ENCODE measurements at regions not wholly inside any gene's neighbourhood (a gene's known extent, or its start where the extent isn't known, plus 50 kb on each side); places are given as distances from the start of the nearest gene placed in this dataset.
A peak's percentile ranks its signal among the peaks of the same experiment; 100 is the strongest.

GRCh38 chr2:72038524-72038923 lies 109.1 kb downstream of the CYP26B1 start:
- H3K9me3 Mint-ChIP-seq: peaks cover 5 to 16% (median 11%) of the 10 kb centered on the region in 7 donors
- H3K4me1 Mint-ChIP-seq: no peaks in the 10 kb centered on the region
- ATAC-seq (ENCODE audit: low read depth in 2 of 2) (no peak), DNase-seq (no peak)
- peaks cover 0 to 5% (median 5%) of the 10 kb centered on the region in 3 donors for H3K27me3 Mint-ChIP-seq
- no peak overlapping the region for H3K27ac Mint-ChIP-seq
- H3K36me3 Mint-ChIP-seq: peaks cover 0 to 8% of the 10 kb centered on the region in 2 donors
- no peak overlapping the region for H3K4me3 Mint-ChIP-seq

GRCh38 chr2:72037261-72037666 lies 110.4 kb downstream of the CYP26B1 start:
- Mint-ChIP-seq H3K9me3 (peaks cover 0 to 13% (median 5%) of the 10 kb centered on the region in 7 donors), H3K27ac (no peak overlapping the region), H3K27me3 (peaks cover 0 to 5% (median 0%) of the 10 kb centered on the region in 3 donors), H3K4me3 (no peak overlapping the region), H3K36me3 (peaks cover 0 to 8% of the 10 kb centered on the region in 2 donors), H3K4me1 (no peaks in the 10 kb centered on the region)
- ATAC-seq (ENCODE audit: low read depth in 2 of 2): no peak
- DNase-seq: no peak

GRCh38 chr2:72036595-72036994 lies 111.1 kb downstream of the CYP26B1 start:
- no peaks in the 10 kb centered on the region for H3K4me1 Mint-ChIP-seq
- ATAC-seq (ENCODE audit: low read depth in 2 of 2) (no peak), DNase-seq (no peak)
- no peak overlapping the region for H3K4me3 Mint-ChIP-seq
- H3K27me3 Mint-ChIP-seq: peaks cover 0 to 10% (median 0%) of the 10 kb centered on the region in 3 donors
- peaks cover 0 to 13% (median 6%) of the 10 kb centered on the region in 7 donors for H3K9me3 Mint-ChIP-seq
- peaks cover 0 to 8% of the 10 kb centered on the region in 2 donors for H3K36me3 Mint-ChIP-seq
- H3K27ac Mint-ChIP-seq: no peak overlapping the region

GRCh38 chr2:72036173-72036545 lies 111.5 kb downstream of the CYP26B1 start:
- ATAC-seq (ENCODE audit: low read depth in 2 of 2) (no peak), DNase-seq (no peak)
- H3K36me3 Mint-ChIP-seq: peaks cover 0 to 4% of the 10 kb centered on the region in 2 donors
- peaks cover 0 to 12% (median 0%) of the 10 kb centered on the region in 3 donors for H3K27me3 Mint-ChIP-seq
- H3K9me3 Mint-ChIP-seq: peaks cover 0 to 9% (median 3%) of the 10 kb centered on the region in 7 donors
- H3K27ac Mint-ChIP-seq: no peak overlapping the region
- no peak overlapping the region for H3K4me3 Mint-ChIP-seq
- H3K4me1 Mint-ChIP-seq: no peaks in the 10 kb centered on the region

GRCh38 chr2:72035518-72036172 lies 112.0 kb downstream of the CYP26B1 start:
- no peak for ATAC-seq (ENCODE audit: low read depth in 2 of 2)
- no peak overlapping the region for H3K4me3 Mint-ChIP-seq
- no peak overlapping the region for H3K27ac Mint-ChIP-seq
- H3K36me3 Mint-ChIP-seq: no peaks in the 10 kb centered on the region
- peaks cover 0 to 8% (median 0%) of the 10 kb centered on the region in 3 donors for H3K27me3 Mint-ChIP-seq
- DNase-seq: no peak
- H3K9me3 Mint-ChIP-seq: peaks cover 0 to 5% (median 2%) of the 10 kb centered on the region in 7 donors
- H3K4me1 Mint-ChIP-seq: no peaks in the 10 kb centered on the region

GRCh38 chr2:72034353-72035095 lies 113.1 kb downstream of the CYP26B1 start:
- ATAC-seq (ENCODE audit: low read depth in 2 of 2): no peak
- no peaks in the 10 kb centered on the region for H3K36me3 Mint-ChIP-seq
- H3K4me1 Mint-ChIP-seq: no peaks in the 10 kb centered on the region
- no peak for DNase-seq
- peaks cover 0 to 5% (median 0%) of the 10 kb centered on the region in 7 donors for H3K9me3 Mint-ChIP-seq
- peaks cover 0 to 8% (median 0%) of the 10 kb centered on the region in 3 donors for H3K27me3 Mint-ChIP-seq
- H3K4me3 Mint-ChIP-seq: no peak overlapping the region
- H3K27ac Mint-ChIP-seq: no peak overlapping the region

GRCh38 chr2:72033636-72034035 lies 114.0 kb downstream of the CYP26B1 start:
- DNase-seq (no peak), ATAC-seq (ENCODE audit: low read depth in 2 of 2) (no peak)
- no peak overlapping the region for H3K27ac Mint-ChIP-seq
- H3K36me3 Mint-ChIP-seq: no peaks in the 10 kb centered on the region
- peak overlapping the region in 1 of 8 donors; percentile 48 for H3K4me3 Mint-ChIP-seq
- H3K27me3 Mint-ChIP-seq: peaks cover 0 to 8% (median 2%) of the 10 kb centered on the region in 3 donors
- H3K9me3 Mint-ChIP-seq: peaks cover 0 to 7% (median 2%) of the 10 kb centered on the region in 7 donors
- H3K4me1 Mint-ChIP-seq: no peaks in the 10 kb centered on the region

GRCh38 chr2:72032481-72033041 lies 115.1 kb downstream of the CYP26B1 start:
- Mint-ChIP-seq H3K27ac (no peak overlapping the region), H3K9me3 (peaks cover 0 to 9% (median 0%) of the 10 kb centered on the region in 7 donors), H3K4me3 (no peak overlapping the region), H3K4me1 (no peaks in the 10 kb centered on the region), H3K36me3 (no peaks in the 10 kb centered on the region), H3K27me3 (peaks cover 0 to 8% (median 5%) of the 10 kb centered on the region in 3 donors)
- no peak for DNase-seq
- no peak for ATAC-seq (ENCODE audit: low read depth in 2 of 2)

- ATAC-seq (ENCODE audit: low read depth in 2 of 2) (no peak), DNase-seq (no peak)
- H3K27me3 Mint-ChIP-seq: peaks cover 0 to 8% (median 5%) of the 10 kb centered on the region in 3 donors
- no peak overlapping the region for H3K4me3 Mint-ChIP-seq
- no peaks in the 10 kb centered on the region for H3K4me1 Mint-ChIP-seq
- H3K27ac Mint-ChIP-seq: no peak overlapping the region
- peaks cover 0 to 9% (median 0%) of the 10 kb centered on the region in 7 donors for H3K9me3 Mint-ChIP-seq
- no peaks in the 10 kb centered on the region for H3K36me3 Mint-ChIP-seq
These were observed 116.1 kb downstream of the CYP26B1 start for GRCh38 chr2:72031346-72032110.

- ATAC-seq (ENCODE audit: low read depth in 2 of 2): no peak
These were observed 118.7 kb downstream of the CYP26B1 start for GRCh38 chr2:72028996-72029395.

GRCh38 chr2:72028351-72028995 lies 119.2 kb downstream of the CYP26B1 start:
- DNase-seq (no peak), ATAC-seq (ENCODE audit: low read depth in 2 of 2) (no peak)
- Mint-ChIP-seq H3K27ac (no peak overlapping the region), H3K27me3 (peaks cover 0 to 15% (median 5%) of the 10 kb centered on the region in 3 donors), H3K4me1 (no peaks in the 10 kb centered on the region), H3K4me3 (peak overlapping the region in 1 of 8 donors; percentile 74), H3K36me3 (no peaks in the 10 kb centered on the region), H3K9me3 (peaks cover 0 to 6% (median 0%) of the 10 kb centered on the region in 7 donors)

More at GRCh38 chr2:72028996-72029395, 118.7 kb downstream of the CYP26B1 start:
- Mint-ChIP-seq H3K27me3 (peaks cover 0 to 15% (median 5%) of the 10 kb centered on the region in 3 donors), H3K27ac (no peak overlapping the region), H3K36me3 (no peaks in the 10 kb centered on the region), H3K4me3 (no peak overlapping the region), H3K4me1 (no peaks in the 10 kb centered on the region), H3K9me3 (peaks cover 0 to 9% (median 0%) of the 10 kb centered on the region in 7 donors)
- DNase-seq: no peak

- peaks cover 0 to 7% (median 1%) of the 10 kb centered on the region in 7 donors for H3K9me3 Mint-ChIP-seq
- no peak overlapping the region for H3K27ac Mint-ChIP-seq
- H3K4me3 Mint-ChIP-seq: no peak overlapping the region
- H3K36me3 Mint-ChIP-seq: no peaks in the 10 kb centered on the region
- no peaks in the 10 kb centered on the region for H3K4me1 Mint-ChIP-seq
- DNase-seq: no peak
- no peak for ATAC-seq (ENCODE audit: low read depth in 2 of 2)
- H3K27me3 Mint-ChIP-seq: peaks cover 0 to 15% (median 5%) of the 10 kb centered on the region in 3 donors
These were observed 120.1 kb downstream of the CYP26B1 start for GRCh38 chr2:72027426-72028161.

Measured in naive B cell (primary cell).